ENCODE measurements at regions not wholly inside any gene's neighbourhood (a gene's known extent, or its start where the extent isn't known, plus 50 kb on each side); places are given as distances from the start of the nearest gene placed in this dataset.

DNA sequence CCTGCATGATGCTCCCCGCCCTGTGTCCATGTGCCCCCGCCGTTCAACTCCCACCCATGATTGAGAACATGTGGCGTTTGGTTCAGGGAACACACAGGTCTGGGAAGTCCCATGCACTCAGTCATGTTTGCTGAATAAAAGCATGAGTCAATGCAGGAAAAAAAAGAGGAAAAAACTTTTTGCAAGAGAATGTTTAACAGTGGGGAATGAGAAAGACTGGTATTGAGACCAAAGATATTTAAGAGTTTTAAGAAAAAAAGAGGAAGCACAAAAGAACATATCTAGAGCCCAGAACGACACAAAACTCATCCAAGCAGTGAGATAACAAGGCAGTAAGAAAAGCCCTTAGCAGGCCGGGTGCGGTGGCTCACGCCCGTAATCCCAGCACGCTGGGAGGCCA is 279.2 kb upstream of the THSD7B start (continued):
- TF ChIP-seq ZNF398 (tag by site-specific recombination; IDR thresholded peaks at IDR 0.05) (no peak), KLF9 (tag by site-specific recombination; IDR thresholded peaks at IDR 0.05; ENCODE audit: low read depth) (no peak), MEIS1 (CRISPR knock-in tag; IDR thresholded peaks at IDR 0.05; ENCODE audit: borderline replicate concordance) (no peak), ZNF510 (tag by site-specific recombination; IDR thresholded peaks at IDR 0.05; ENCODE audit: insufficient replicate concordance) (no peak), ZSCAN23 (tag by site-specific recombination; IDR thresholded peaks at IDR 0.05) (no peak), ZNF433 (tag by site-specific recombination; IDR thresholded peaks at IDR 0.05; ENCODE audit: low read depth) (no peak), ZNF26 (tag by site-specific recombination; IDR thresholded peaks at IDR 0.05) (no peak)

DNA sequence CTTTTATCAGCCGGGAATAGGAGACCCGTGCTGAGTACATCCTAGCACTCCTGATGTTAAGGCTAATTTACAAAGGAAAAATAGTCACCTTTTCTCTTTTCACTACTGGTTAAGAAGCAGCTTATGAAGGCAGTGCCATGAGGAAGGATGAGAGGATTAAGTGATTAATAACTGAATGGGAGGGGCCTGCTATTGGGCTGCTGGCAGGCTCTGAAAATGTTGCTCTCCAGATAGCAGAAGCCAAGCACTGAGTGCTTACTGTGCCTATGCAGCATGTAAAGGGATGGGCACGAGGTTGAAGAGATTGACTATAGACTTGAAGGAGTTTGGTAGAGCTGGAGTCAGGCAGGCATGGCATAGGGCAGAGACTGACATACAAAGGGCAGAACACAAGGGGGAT is 282.4 kb upstream of the THSD7B start:
- H3K9me3 ChIP-seq (ENCODE audit: control insufficient read depth, insufficient read depth, low read depth, low read length), result no peaks in the 10 kb centered on the region
- H3K36me3 ChIP-seq (ENCODE audit: control insufficient read depth in 2 of 2, insufficient read depth in 1 of 2, low read length in 2 of 2), result no peaks in the 10 kb centered on the region
- ChIA-PET POLR2A (no interaction called here), CTCF (interaction anchor here (0.6 kb wide), 1 partner anchor 36 kb away, joined by 4 read pairs; no protein-coding TSS in a partner anchor)
- H3K4me3 ChIP-seq (ENCODE audit: low read depth, low read length), result no peak overlapping the region
- no peaks in the 10 kb centered on the region for H3K4me1 ChIP-seq (ENCODE audit: control insufficient read depth, insufficient read depth, low read length)
- H3K27ac ChIP-seq (ENCODE audit: extremely low read depth, low read depth, low read length), result no peak overlapping the region
- no peak for TF ChIP-seq ZNF133 (tag by site-specific recombination; IDR thresholded peaks at IDR 0.05)

DNA sequence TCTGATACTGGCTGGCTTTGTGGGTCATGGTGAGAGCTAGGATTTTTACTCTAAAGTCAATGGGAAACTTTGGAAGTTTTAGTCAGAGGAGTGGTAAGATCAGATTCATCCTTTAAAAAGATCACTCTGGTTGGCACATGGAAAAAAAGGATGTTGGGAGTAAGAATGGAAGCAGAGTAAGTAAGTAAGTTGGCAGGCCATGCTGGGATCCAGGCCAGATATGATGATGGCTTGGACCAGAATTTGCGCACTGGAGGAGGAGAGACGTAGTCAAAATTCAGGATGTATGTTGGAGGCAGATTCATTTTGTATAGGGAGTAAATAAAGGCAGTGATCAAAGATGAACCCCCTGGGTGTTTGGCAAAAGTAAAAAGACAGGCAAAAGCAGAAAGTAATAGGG is 283.3 kb upstream of the THSD7B start:
- ChIA-PET CTCF (interaction anchor here (0.6 kb wide), 3 partner anchors 13 to 41 kb away, joined by 3 to 4 read pairs (median 4); no protein-coding TSS in a partner anchor), POLR2A (no interaction called here)
- no peaks in the 10 kb centered on the region for H3K36me3 ChIP-seq (ENCODE audit: control insufficient read depth in 2 of 2, insufficient read depth in 1 of 2, low read length in 2 of 2)
- TF ChIP-seq ZNF302 (tag by site-specific recombination; IDR thresholded peaks at IDR 0.05; ENCODE audit: low read depth) (no peak), SP3 (tag by site-specific recombination; IDR thresholded peaks at IDR 0.05) (no peak), ZNF280D (tag by site-specific recombination; IDR thresholded peaks at IDR 0.05) (no peak), ZNF248 (tag by site-specific recombination; IDR thresholded peaks at IDR 0.05) (no peak), ZNF626 (tag by site-specific recombination; IDR thresholded peaks at IDR 0.05) (no peak), KLF1 (tag by site-specific recombination; IDR thresholded peaks at IDR 0.05) (no peak), ZNF654 (tag by site-specific recombination; IDR thresholded peaks at IDR 0.05; ENCODE audit: low read depth) (no peak), KLF7 (tag by site-specific recombination; IDR thresholded peaks at IDR 0.05; ENCODE audit: borderline replicate concordance) (no peak), ZBTB48 (tag by site-specific recombination; IDR thresholded peaks at IDR 0.05) (no peak), ZNF48 (tag by site-specific recombination; IDR thresholded peaks at IDR 0.05) (no peak), ZNF19 (tag by site-specific recombination; IDR thresholded peaks at IDR 0.05; ENCODE audit: low read depth) (no peak)
- TF ChIP-seq, protein P1, sequence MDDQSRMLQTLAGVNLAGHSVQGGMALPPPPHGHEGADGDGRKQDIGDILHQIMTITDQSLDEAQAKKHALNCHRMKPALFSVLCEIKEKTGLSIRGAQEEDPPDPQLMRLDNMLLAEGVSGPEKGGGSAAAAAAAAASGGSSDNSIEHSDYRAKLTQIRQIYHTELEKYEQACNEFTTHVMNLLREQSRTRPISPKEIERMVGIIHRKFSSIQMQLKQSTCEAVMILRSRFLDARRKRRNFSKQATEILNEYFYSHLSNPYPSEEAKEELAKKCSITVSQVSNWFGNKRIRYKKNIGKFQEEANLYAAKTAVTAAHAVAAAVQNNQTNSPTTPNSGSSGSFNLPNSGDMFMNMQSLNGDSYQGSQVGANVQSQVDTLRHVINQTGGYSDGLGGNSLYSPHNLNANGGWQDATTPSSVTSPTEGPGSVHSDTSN (CRISPR knock-in tag; IDR thresholded peaks at IDR 0.05), result no peak
- TF ChIP-seq, protein P2, sequence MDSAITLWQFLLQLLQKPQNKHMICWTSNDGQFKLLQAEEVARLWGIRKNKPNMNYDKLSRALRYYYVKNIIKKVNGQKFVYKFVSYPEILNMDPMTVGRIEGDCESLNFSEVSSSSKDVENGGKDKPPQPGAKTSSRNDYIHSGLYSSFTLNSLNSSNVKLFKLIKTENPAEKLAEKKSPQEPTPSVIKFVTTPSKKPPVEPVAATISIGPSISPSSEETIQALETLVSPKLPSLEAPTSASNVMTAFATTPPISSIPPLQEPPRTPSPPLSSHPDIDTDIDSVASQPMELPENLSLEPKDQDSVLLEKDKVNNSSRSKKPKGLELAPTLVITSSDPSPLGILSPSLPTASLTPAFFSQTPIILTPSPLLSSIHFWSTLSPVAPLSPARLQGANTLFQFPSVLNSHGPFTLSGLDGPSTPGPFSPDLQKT (IDR thresholded peaks at IDR 0.05; ENCODE audit: borderline replicate concordance, low read depth, low read length), result no peak
- TF ChIP-seq, protein P3, sequence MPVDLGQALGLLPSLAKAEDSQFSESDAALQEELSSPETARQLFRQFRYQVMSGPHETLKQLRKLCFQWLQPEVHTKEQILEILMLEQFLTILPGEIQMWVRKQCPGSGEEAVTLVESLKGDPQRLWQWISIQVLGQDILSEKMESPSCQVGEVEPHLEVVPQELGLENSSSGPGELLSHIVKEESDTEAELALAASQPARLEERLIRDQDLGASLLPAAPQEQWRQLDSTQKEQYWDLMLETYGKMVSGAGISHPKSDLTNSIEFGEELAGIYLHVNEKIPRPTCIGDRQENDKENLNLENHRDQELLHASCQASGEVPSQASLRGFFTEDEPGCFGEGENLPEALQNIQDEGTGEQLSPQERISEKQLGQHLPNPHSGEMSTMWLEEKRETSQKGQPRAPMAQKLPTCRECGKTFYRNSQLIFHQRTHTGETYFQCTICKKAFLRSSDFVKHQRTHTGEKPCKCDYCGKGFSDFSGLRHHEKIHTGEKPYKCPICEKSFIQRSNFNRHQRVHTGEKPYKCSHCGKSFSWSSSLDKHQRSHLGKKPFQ (tag by site-specific recombination; IDR thresholded peaks at IDR 0.05), result no peak
- no peak overlapping the region for H3K27ac ChIP-seq (ENCODE audit: extremely low read depth, low read depth, low read length)
- no peaks in the 10 kb centered on the region for H3K9me3 ChIP-seq (ENCODE audit: control insufficient read depth, insufficient read depth, low read depth, low read length)
- no peaks in the 10 kb centered on the region for H3K4me1 ChIP-seq (ENCODE audit: control insufficient read depth, insufficient read depth, low read length)
- no peak overlapping the region for H3K4me3 ChIP-seq (ENCODE audit: low read depth, low read length)
